ENCODE measurements at regions not wholly inside any gene's neighbourhood (a gene's known extent, or its start where the extent isn't known, plus 50 kb on each side); places are given as distances from the start of the nearest gene placed in this dataset.
A peak's percentile ranks its signal among the peaks of the same experiment; 100 is the strongest.
"Not testable (repeated sequence)": the region's sequence is repeated elsewhere in the genome, so short reads cannot be mapped to it uniquely, and the experiment has no call there.

- not testable (repeated sequence) for H3K4me3 ChIP-seq (ENCODE audit: low read depth, low read length); DNase-seq (ENCODE audit: low read depth)
Observed at GRCh38 chr15:28789401-28790114, 58.9 kb downstream of the GOLGA6L7 start.

GRCh38 chr15:28788649-28789400 is 59.6 kb downstream of the GOLGA6L7 start:
- H3K4me3 ChIP-seq (ENCODE audit: low read depth, low read length); DNase-seq (ENCODE audit: low read depth): not testable (repeated sequence)

- DNase-seq (ENCODE audit: low read depth); H3K4me3 ChIP-seq (ENCODE audit: low read depth, low read length): not testable (repeated sequence)
Observed at GRCh38 chr15:28788176-28788575, 60.3 kb downstream of the GOLGA6L7 start.

GRCh38 chr15:28786521-28786920 is 61.9 kb downstream of the GOLGA6L7 start:
- DNase-seq (ENCODE audit: low read depth) = peak; percentile 47
- no peak for TF ChIP-seq MYC (IDR thresholded peaks at IDR 0.05; ENCODE audit: low read depth, low read length)
- TF ChIP-seq MAX (IDR thresholded peaks at IDR 0.05; ENCODE audit: low read depth, low read length) = no peak
- no peak overlapping the region for H3K4me3 ChIP-seq (ENCODE audit: low read depth, low read length)

- H3K4me3 ChIP-seq (ENCODE audit: low read depth, low read length); DNase-seq (ENCODE audit: low read depth): not testable (repeated sequence)
Observed at GRCh38 chr15:28784347-28785163, 63.9 kb downstream of the GOLGA6L7 start.

- DNase-seq (ENCODE audit: low read depth) = no peak
- H3K4me3 ChIP-seq (ENCODE audit: low read depth, low read length) = no peak overlapping the region
- TF ChIP-seq POLR2A (IDR thresholded peaks at IDR 0.05; ENCODE audit: extremely low read depth, insufficient read length) (no peak), MYC (IDR thresholded peaks at IDR 0.05; ENCODE audit: low read depth, low read length) (no peak), MAX (IDR thresholded peaks at IDR 0.05; ENCODE audit: low read depth, low read length) (no peak), CTCF (IDR thresholded peaks at IDR 0.05; ENCODE audit: low read depth, low read length) (no peak)
Observed at GRCh38 chr15:28783873-28784272, 64.6 kb downstream of the GOLGA6L7 start.

- H3K4me3 ChIP-seq (ENCODE audit: low read depth, low read length) = no peak overlapping the region
- no peak for DNase-seq (ENCODE audit: low read depth)
- TF ChIP-seq MAX (IDR thresholded peaks at IDR 0.05; ENCODE audit: low read depth, low read length) (no peak), CTCF (IDR thresholded peaks at IDR 0.05; ENCODE audit: low read depth, low read length) (no peak), POLR2A (IDR thresholded peaks at IDR 0.05; ENCODE audit: extremely low read depth, insufficient read length) (no peak)
Observed at GRCh38 chr15:28783466-28783865, 65.0 kb downstream of the GOLGA6L7 start.

- not testable (repeated sequence) for DNase-seq (ENCODE audit: low read depth); H3K4me3 ChIP-seq (ENCODE audit: low read depth, low read length)
Observed at GRCh38 chr15:28778397-28778796, 66.2 kb upstream of the GOLGA8M start.

- DNase-seq (ENCODE audit: low read depth); H3K4me3 ChIP-seq (ENCODE audit: low read depth, low read length): not testable (repeated sequence)
Observed at GRCh38 chr15:28772857-28773256, 60.6 kb upstream of the GOLGA8M start.

Measured in NB4 (cell line).